CD14-positive monocyte (primary cell): ENCODE measurements at regions not wholly inside any gene's neighbourhood (a gene's known extent, or its start where the extent isn't known, plus 50 kb on each side); places are given as distances from the start of the nearest gene placed in this dataset.

Experiments used
- DNase-seq, 3 donors: peaks; one replicate each; pipeline ENCODE4 v3.0.0-alpha.2; 2011 to 2022
- H2AFZ ChIP-seq: 2 replicates; pipeline ENCODE4 v1.6.0; 2012; ENCODE audit warnings: mild to moderate bottlenecking, low read depth, low read length, inconsistent platforms; ENCODE audit not compliant: insufficient read depth, poor library complexity, severe bottlenecking
- H3K27ac ChIP-seq, 2 donors: 1 replicate in 1 of 2; 2 replicates in 1 of 2; pipeline ENCODE4 v1.5.1; 2012 to 2013; ENCODE audit warnings: low read length in 2 of 2, control low read depth in 1 of 2, inconsistent platforms in 1 of 2, low read depth in 1 of 2, mild to moderate bottlenecking in 1 of 2
- H3K27me3 ChIP-seq, 2 donors: one replicate each; pipeline versions ENCODE4 v1.6.0 to v1.6.1; 2011 to 2013; ENCODE audit warnings: low read length in 2 of 2; ENCODE audit not compliant: control insufficient read depth in 2 of 2, insufficient read depth in 2 of 2
- H3K36me3 ChIP-seq, 2 donors: replicated peaks in 1 of 2; 1 replicate in 1 of 2; 2 replicates in 1 of 2; pipeline versions ENCODE4 v1.5.1 to v1.6.1; 2012 to 2013; ENCODE audit warnings: low read length in 2 of 2, control low read depth in 1 of 2, inconsistent platforms in 1 of 2, mild to moderate bottlenecking in 1 of 2; ENCODE audit not compliant: insufficient read depth in 2 of 2, control insufficient read depth in 1 of 2
- H3K4me1 ChIP-seq, 2 donors: 1 replicate in 1 of 2; 2 replicates in 1 of 2; pipeline versions ENCODE4 v1.5.1 to v1.6.1; 2012 to 2013; ENCODE audit warnings: low read length in 2 of 2, control low read depth in 1 of 2, inconsistent platforms in 1 of 2, mild to moderate bottlenecking in 1 of 2, moderate library complexity in 1 of 2; ENCODE audit not compliant: insufficient read depth in 2 of 2, control insufficient read depth in 1 of 2
- H3K4me2 ChIP-seq: replicated peaks from 2 replicates; pipeline ENCODE3; 2012; ENCODE audit warnings: low read length, moderate library complexity, mild to moderate bottlenecking; ENCODE audit not compliant: poor library complexity, severe bottlenecking; ENCODE audit errors: extremely low read depth
- H3K4me3 ChIP-seq, 3 experiments: fragments of 200-600 bp in 1 of 3; sonication (generic) in 1 of 3; replicated peaks in 1 of 3; 1 replicate in 2 of 3; 2 replicates in 1 of 3; pipeline ENCODE4 v1.5.1; 2011 to 2013; ENCODE audit warnings: low read length in 3 of 3, mild to moderate bottlenecking in 3 of 3, control low read depth in 2 of 3, low read depth in 2 of 3, inconsistent platforms in 1 of 3, moderate library complexity in 1 of 3
- H3K79me2 ChIP-seq: 2 replicates; pipeline ENCODE4 v1.6.0; 2012; ENCODE audit warnings: mild to moderate bottlenecking, control low read depth, inconsistent platforms, low read length, moderate library complexity; ENCODE audit not compliant: insufficient read depth
- H3K9ac ChIP-seq: 2 replicates; pipeline ENCODE4 v1.6.0; 2017; ENCODE audit warnings: low read length, mild to moderate bottlenecking; ENCODE audit not compliant: insufficient read depth, poor library complexity, severe bottlenecking
- H3K9me3 ChIP-seq, 2 donors: replicated peaks in 1 of 2; 1 replicate in 1 of 2; 2 replicates in 1 of 2; pipeline versions ENCODE4 v1.5.1 to v1.6.1; 2012 to 2013; ENCODE audit warnings: low read length in 2 of 2, control low read depth in 1 of 2; ENCODE audit not compliant: control insufficient read depth in 1 of 2, insufficient read depth in 1 of 2
- H4K20me1 ChIP-seq: 2 replicates; pipeline ENCODE4 v1.6.0; 2012; ENCODE audit warnings: mild to moderate bottlenecking, low read length, control low read depth, moderate library complexity; ENCODE audit not compliant: insufficient read depth
- H3K27ac Mint-ChIP-seq, 7 donors: one replicate each; pipeline ENCODE4 v1.8.0; 2020; ENCODE audit warnings: mild to moderate bottlenecking in 7 of 7, mixed read lengths in 7 of 7, moderate library complexity in 6 of 7, inconsistent platforms in 2 of 7
- H3K27me3 Mint-ChIP-seq, 3 donors: one replicate each; pipeline ENCODE4 v1.8.0; 2021 to 2022; ENCODE audit warnings: low read depth in 3 of 3, mild to moderate bottlenecking in 3 of 3, mixed read lengths in 3 of 3, moderate library complexity in 3 of 3, inconsistent platforms in 1 of 3
- H3K36me3 Mint-ChIP-seq, 2 donors: one replicate each; pipeline ENCODE4 v1.8.0; 2020; ENCODE audit warnings: mixed read lengths in 2 of 2, inconsistent platforms in 1 of 2, mild to moderate bottlenecking in 1 of 2
- H3K4me1 Mint-ChIP-seq: one replicate; pipeline ENCODE4 v1.8.0; 2020; ENCODE audit warnings: mild to moderate bottlenecking, mixed read lengths
- H3K4me3 Mint-ChIP-seq, 2 donors: one replicate each; pipeline ENCODE4 v1.8.0; 2020; ENCODE audit warnings: mild to moderate bottlenecking in 2 of 2, mixed read lengths in 2 of 2, moderate library complexity in 1 of 2
- H3K9me3 Mint-ChIP-seq, 7 donors: one replicate each; pipeline ENCODE4 v1.8.0; 2020 to 2022; ENCODE audit warnings: mixed read lengths in 7 of 7, mild to moderate bottlenecking in 6 of 7, moderate library complexity in 6 of 7, inconsistent platforms in 2 of 7
- CTCF ChIP-seq: fragments of 200-600 bp; IDR thresholded peaks from one replicate; pipeline ENCODE4 v1.8.0; 2022; ENCODE audit warnings: antibody characterized with exemption, mild to moderate bottlenecking
- WGBS: methylation state at CpG from one replicate; pipeline ENCODE4 v1.1.5; 2013; ENCODE audit warnings: missing lambda C conversion rate; ENCODE audit not compliant: insufficient coverage; 5-methylcytosine and 5-hydroxymethylcytosine counted together
- intact Hi-C, 2 donors: fragments of 100-400 bp; cut with micrococcal nuclease; formaldehyde crosslinking; loops; one replicate each; pipeline versions ENCODE4 v1.15.0 to v1.15.1; 2023

GRCh38 chr21:32135401-32136363 is 143.2 kb downstream of the MIS18A start:
- H3K9ac ChIP-seq: no peak overlapping the region
- DNase-seq: no peak
- no peaks in the 10 kb centered on the region for H3K79me2 ChIP-seq
- no peaks in the 10 kb centered on the region for H4K20me1 ChIP-seq
- H3K27ac Mint-ChIP-seq: no peak overlapping the region
- 77% methylated on average over 7 of the region's 16 CpGs for WGBS
- no peaks in the 10 kb centered on the region for H3K4me1 Mint-ChIP-seq
- no peak overlapping the region for H3K27ac ChIP-seq
- peaks cover 5 to 17% (median 7%) of the 10 kb centered on the region in 7 donors for H3K9me3 Mint-ChIP-seq
- H3K4me3 ChIP-seq: no peak overlapping the region
- no peak overlapping the region for H3K4me2 ChIP-seq
- no peaks in the 10 kb centered on the region for H3K4me1 ChIP-seq
- intact Hi-C loops: no loop called here
- peaks cover 0 to 4% (median 3%) of the 10 kb centered on the region in 3 donors for H3K27me3 Mint-ChIP-seq
- no peak for TF ChIP-seq CTCF
- no peak overlapping the region for H2AFZ ChIP-seq
- no peaks in the 10 kb centered on the region for H3K36me3 ChIP-seq
- H3K4me3 Mint-ChIP-seq: no peak overlapping the region
- H3K36me3 Mint-ChIP-seq: no peaks in the 10 kb centered on the region
- no peaks in the 10 kb centered on the region for H3K27me3 ChIP-seq
- H3K9me3 ChIP-seq: peaks cover 0 to 11% of the 10 kb centered on the region in 2 donors

GRCh38 chr21:32134441-32135130 is 144.3 kb downstream of the MIS18A start:
- DNase-seq: no peak
- no peaks in the 10 kb centered on the region for H4K20me1 ChIP-seq
- Mint-ChIP-seq H3K9me3 (peaks cover 4 to 17% (median 11%) of the 10 kb centered on the region in 7 donors), H3K27ac (peak overlapping the region in 1 of 7 donors; percentile 19), H3K4me3 (no peak overlapping the region), H3K36me3 (no peaks in the 10 kb centered on the region), H3K27me3 (peaks cover 0 to 3% (median 0%) of the 10 kb centered on the region in 3 donors), H3K4me1 (no peaks in the 10 kb centered on the region)
- TF ChIP-seq CTCF: no peak
- H3K79me2 ChIP-seq: no peaks in the 10 kb centered on the region
- H3K9ac ChIP-seq: no peak overlapping the region
- H3K4me2 ChIP-seq: no peak overlapping the region
- no peak overlapping the region for H3K27ac ChIP-seq
- no peak overlapping the region for H3K4me3 ChIP-seq
- H3K36me3 ChIP-seq: no peaks in the 10 kb centered on the region
- H2AFZ ChIP-seq: no peak overlapping the region
- intact Hi-C loops: no loop called here
- H3K4me1 ChIP-seq: no peaks in the 10 kb centered on the region
- WGBS: 75% methylated on average over 8 of the region's 11 CpGs
- H3K9me3 ChIP-seq: peaks cover 0 to 13% of the 10 kb centered on the region in 2 donors
- no peaks in the 10 kb centered on the region for H3K27me3 ChIP-seq
